ENCODE measurements at regions not wholly inside any gene's neighbourhood (a gene's known extent, or its start where the extent isn't known, plus 50 kb on each side); places are given as distances from the start of the nearest gene placed in this dataset.

GRCh38 chr20:17832236-17832915 lies 132.6 kb downstream of the BANF2 start:
- no peak for TF ChIP-seq OSR1 (CRISPR knock-in tag; IDR thresholded peaks at IDR 0.05)
- TF ChIP-seq RARB (CRISPR knock-in tag; IDR thresholded peaks at IDR 0.05) = no peak
- no peak for TF ChIP-seq POU6F1 (CRISPR knock-in tag; IDR thresholded peaks at IDR 0.05; ENCODE audit: borderline replicate concordance, low read depth)
- no peak for TF ChIP-seq BACH2 (CRISPR knock-in tag; IDR thresholded peaks at IDR 0.05; ENCODE audit: borderline replicate concordance)
- no peak for TF ChIP-seq ARNTL (CRISPR knock-in tag; IDR thresholded peaks at IDR 0.05; ENCODE audit: borderline replicate concordance, low read depth)
- no peak for TF ChIP-seq CSRNP3 (CRISPR knock-in tag; IDR thresholded peaks at IDR 0.05)

Measured in SK-N-SH treated with all-trans-retinoic acid at 6 μM for 48 hours (cell line).